NB4 (cell line): ENCODE measurements at regions not wholly inside any gene's neighbourhood (a gene's known extent, or its start where the extent isn't known, plus 50 kb on each side); places are given as distances from the start of the nearest gene placed in this dataset.

Experiments
- DNase-seq: peaks from one replicate; pipeline ENCODE4 v3.0.0; 2010; ENCODE audit warnings: low read depth
- H3K4me3 ChIP-seq: one replicate; pipeline ENCODE4 v1.5.1; 2011; ENCODE audit warnings: mild to moderate bottlenecking, low read depth, low read length, moderate library complexity
- MYC ChIP-seq: IDR thresholded peaks from 2 replicates; pipeline ENCODE4 v1.6.1; 2011; ENCODE audit warnings: low read depth, low read length
- POLR2A ChIP-seq: IDR thresholded peaks from 2 replicates; pipeline ENCODE4 v1.6.1; 2011; ENCODE audit warnings: mild to moderate bottlenecking; ENCODE audit not compliant: insufficient read length; ENCODE audit errors: extremely low read depth
- TF ChIP-seq, protein P1 (sequence below): IDR thresholded peaks from one replicate; pipeline ENCODE4 v1.5.1; 2012; ENCODE audit warnings: low read depth, low read length
- TF ChIP-seq, protein P2 (sequence below): IDR thresholded peaks from 2 replicates; pipeline ENCODE4 v1.6.1; 2011; ENCODE audit warnings: low read depth, low read length

DNA sequence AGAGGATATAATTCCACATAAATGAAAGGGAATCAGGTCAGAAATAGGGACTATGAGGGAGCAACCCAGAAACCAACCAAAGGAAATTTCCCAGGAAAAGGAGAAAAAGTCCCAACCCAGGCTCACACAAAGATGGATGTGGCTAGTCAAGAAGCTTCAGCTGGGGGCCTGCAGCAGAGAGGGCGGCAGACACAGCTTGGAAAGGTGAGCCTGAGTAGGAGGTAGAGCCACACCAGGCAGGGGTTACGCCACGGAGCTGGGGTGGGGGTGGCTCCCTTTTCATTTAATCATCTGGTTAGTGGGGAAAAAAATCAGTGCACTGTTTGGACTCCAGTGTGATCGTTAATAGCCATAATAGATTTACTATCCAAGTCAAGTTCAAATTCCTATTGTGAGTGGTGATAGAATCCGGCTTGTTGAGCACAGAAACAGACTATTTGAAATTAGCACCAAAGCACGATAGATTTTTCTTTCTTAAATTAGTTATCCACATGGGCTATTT is 220.6 kb downstream of the TPBG start:
- no peak for DNase-seq
- H3K4me3 ChIP-seq: no peak overlapping the region
- TF ChIP-seq, protein P1, sequence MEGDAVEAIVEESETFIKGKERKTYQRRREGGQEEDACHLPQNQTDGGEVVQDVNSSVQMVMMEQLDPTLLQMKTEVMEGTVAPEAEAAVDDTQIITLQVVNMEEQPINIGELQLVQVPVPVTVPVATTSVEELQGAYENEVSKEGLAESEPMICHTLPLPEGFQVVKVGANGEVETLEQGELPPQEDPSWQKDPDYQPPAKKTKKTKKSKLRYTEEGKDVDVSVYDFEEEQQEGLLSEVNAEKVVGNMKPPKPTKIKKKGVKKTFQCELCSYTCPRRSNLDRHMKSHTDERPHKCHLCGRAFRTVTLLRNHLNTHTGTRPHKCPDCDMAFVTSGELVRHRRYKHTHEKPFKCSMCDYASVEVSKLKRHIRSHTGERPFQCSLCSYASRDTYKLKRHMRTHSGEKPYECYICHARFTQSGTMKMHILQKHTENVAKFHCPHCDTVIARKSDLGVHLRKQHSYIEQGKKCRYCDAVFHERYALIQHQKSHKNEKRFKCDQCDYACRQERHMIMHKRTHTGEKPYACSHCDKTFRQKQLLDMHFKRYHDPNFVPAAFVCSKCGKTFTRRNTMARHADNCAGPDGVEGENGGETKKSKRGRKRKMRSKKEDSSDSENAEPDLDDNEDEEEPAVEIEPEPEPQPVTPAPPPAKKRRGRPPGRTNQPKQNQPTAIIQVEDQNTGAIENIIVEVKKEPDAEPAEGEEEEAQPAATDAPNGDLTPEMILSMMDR: no peak
- TF ChIP-seq, protein P2, sequence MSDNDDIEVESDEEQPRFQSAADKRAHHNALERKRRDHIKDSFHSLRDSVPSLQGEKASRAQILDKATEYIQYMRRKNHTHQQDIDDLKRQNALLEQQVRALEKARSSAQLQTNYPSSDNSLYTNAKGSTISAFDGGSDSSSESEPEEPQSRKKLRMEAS: no peak
- no peak for TF ChIP-seq POLR2A

GRCh38 chr6:82584856-82585255 is 221.2 kb downstream of the TPBG start:
- TF ChIP-seq, protein P1: no peak
- no peak for TF ChIP-seq MYC
- TF ChIP-seq POLR2A: no peak
- TF ChIP-seq, protein P2: no peak
- H3K4me3 ChIP-seq: no peak overlapping the region
- no peak for DNase-seq

- TF ChIP-seq, protein P2: no peak
- TF ChIP-seq POLR2A (no peak), MYC (no peak)
- TF ChIP-seq, protein P1: no peak
- H3K4me3 ChIP-seq: no peak overlapping the region
- no peak for DNase-seq
Measured at GRCh38 chr6:82588020-82588419, 224.4 kb downstream of the TPBG start.

DNA sequence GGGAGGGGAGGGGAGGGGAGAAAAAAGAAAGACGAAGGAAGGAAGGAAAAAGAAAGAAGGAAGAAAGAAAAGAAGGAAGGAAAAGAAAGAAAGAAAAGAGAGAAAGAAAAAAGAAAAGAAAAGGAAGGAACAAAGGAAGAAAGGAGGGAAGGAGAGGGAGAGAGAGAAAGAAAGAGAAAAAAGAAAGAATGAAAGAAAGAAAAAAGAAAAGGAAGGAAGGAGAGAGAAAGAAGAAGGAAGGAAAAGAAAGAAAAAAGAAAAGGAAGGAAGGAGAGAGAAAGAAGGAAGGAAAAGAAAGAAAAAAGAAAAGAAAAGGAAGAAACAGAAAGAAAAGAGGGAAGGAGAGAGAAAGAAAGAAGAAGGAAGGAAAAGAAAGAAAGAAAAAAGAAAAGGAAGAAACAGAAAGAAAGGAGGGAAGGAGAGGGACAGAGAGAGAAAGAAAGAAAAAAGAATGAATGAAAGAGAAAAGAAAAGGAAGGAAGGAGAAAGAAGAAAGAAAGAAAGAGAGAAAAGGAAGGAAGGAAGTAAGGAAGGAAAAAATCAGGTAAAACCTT is 225.3 kb downstream of the TPBG start:
- no peak for DNase-seq
- no peak overlapping the region for H3K4me3 ChIP-seq
- TF ChIP-seq, protein P1: no peak
- TF ChIP-seq MYC (no peak), POLR2A (no peak)
- TF ChIP-seq, protein P2: no peak

- H3K4me3 ChIP-seq: no peak overlapping the region
- DNase-seq: peak; percentile 56
- TF ChIP-seq POLR2A: no peak
- TF ChIP-seq, protein P1: peak; percentile 10
Measured at GRCh38 chr6:82589509-82590206, 226.0 kb downstream of the TPBG start.

- no peak overlapping the region for H3K4me3 ChIP-seq
- TF ChIP-seq, protein P1: no peak
- TF ChIP-seq, protein P2: no peak
- TF ChIP-seq MYC (no peak), POLR2A (no peak)
Measured at GRCh38 chr6:82597201-82597600, 233.6 kb downstream of the TPBG start.

More at GRCh38 chr6:82597201-82597600, 233.6 kb downstream of the TPBG start:
- no peak for DNase-seq
